ENCODE measurements at regions not wholly inside any gene's neighbourhood (a gene's known extent, or its start where the extent isn't known, plus 50 kb on each side); places are given as distances from the start of the nearest gene placed in this dataset.

DNA sequence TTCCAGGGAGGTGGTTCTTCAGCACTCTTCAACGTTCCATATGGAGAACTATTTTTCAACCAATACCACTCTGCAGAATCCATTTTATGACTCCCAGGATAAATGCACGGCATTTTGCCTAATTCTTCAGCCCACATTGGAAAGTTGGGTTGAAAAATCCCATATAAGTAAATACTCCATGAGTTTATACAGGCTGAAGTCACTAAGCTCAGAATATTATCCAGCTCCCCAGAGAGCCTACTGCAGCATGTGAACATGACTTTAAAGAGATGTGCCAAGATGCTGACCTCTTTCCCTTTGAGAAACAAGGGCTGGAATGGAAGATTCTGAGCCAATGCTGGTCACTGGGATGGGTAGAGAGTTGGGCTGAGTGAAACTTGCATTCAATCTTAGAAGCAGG lies 111.9 kb upstream of the SLIT3 start:
- no peak for DNase-seq (ENCODE audit: low read depth)
- H3K4me3 ChIP-seq (ENCODE audit: low read depth, low read length): no peak overlapping the region
- TF ChIP-seq CTCF (IDR thresholded peaks at IDR 0.05; ENCODE audit: insufficient read depth, low read depth, low read length, missing control alignments): no peak

DNA sequence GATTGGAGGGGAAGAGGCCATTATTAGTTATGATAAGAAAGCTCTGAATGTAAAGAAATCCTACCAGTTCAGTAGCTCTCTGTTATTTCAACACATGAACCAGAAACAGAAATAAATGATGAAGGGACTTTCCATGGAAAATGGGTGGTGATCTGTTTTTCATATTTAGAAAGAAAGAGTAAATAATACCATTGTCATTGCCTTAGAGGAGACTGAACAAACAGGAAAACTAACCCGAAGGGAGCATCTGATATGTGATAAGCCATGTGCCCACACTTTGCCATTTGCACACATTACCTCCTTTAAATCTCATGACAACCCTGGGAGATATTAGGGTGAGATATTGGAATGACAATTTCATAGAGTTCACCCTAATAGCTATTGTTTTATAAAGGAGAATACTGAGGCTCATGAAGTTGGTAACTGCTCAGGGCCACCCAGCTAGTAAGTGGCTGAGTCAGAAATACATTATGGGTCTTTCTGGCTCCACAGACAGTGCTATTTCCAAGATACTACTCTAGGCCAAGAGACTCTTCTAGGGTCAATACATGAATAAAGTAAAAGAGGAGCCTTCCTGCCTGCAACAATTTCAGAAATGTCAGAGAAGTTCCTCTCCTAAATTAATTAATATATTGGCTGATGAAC lies 111.0 kb upstream of the SLIT3 start:
- TF ChIP-seq CTCF (IDR thresholded peaks at IDR 0.05; ENCODE audit: insufficient read depth, low read depth, low read length, missing control alignments): no peak
- H3K4me3 ChIP-seq (ENCODE audit: low read depth, low read length): no peak overlapping the region
- no peak for DNase-seq (ENCODE audit: low read depth)

- DNase-seq (ENCODE audit: low read depth): no peak
- TF ChIP-seq CTCF (IDR thresholded peaks at IDR 0.05; ENCODE audit: insufficient read depth, low read depth, low read length, missing control alignments): no peak
- no peak overlapping the region for H3K4me3 ChIP-seq (ENCODE audit: low read depth, low read length)
Measured at GRCh38 chr5:169410996-169411783, 110.3 kb upstream of the SLIT3 start.

DNA sequence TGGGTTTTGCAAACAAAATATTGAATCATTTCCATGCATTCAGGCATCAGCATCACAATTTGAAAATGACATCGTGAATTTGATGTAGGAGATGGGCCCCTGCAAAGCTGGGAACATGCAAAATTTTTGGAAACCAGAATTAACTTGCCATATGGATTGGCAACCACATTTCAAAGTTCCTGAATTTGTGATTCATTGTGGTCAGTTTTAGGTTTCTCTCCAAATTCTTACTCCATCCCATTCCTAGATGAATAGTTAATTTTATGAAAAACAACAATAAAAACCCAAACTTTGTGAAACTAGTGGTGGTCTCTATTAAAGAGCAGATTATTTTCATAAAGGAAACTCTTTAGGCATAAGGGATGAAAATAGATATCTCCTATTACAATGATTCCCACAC lies 107.8 kb upstream of the SLIT3 start:
- DNase-seq (ENCODE audit: low read depth): no peak
- no peak for TF ChIP-seq CTCF (IDR thresholded peaks at IDR 0.05; ENCODE audit: insufficient read depth, low read depth, low read length, missing control alignments)
- H3K4me3 ChIP-seq (ENCODE audit: low read depth, low read length): no peak overlapping the region

DNA sequence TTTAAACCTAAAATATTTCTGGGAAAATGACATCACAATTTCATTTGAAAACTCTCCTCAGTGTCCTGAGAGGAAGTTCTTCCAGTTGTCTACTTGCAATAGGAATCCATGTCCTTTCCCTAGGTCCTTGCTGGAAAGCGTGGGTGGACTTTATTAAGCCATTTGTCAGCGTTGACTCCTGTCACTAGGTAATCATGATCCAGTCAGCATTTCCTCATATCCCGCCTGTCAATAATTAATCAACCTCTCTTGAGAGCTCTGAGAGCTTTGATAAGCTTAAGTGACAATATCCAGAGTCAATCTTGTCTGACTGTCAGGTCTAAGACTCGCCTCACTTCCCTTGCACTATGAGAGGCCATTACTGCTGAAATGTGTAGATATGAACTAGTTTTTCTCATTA lies 107.2 kb upstream of the SLIT3 start:
- no peak for TF ChIP-seq CTCF (IDR thresholded peaks at IDR 0.05; ENCODE audit: insufficient read depth, low read depth, low read length, missing control alignments)
- H3K4me3 ChIP-seq (ENCODE audit: low read depth, low read length): no peak overlapping the region
- DNase-seq (ENCODE audit: low read depth): no peak

- no peak for TF ChIP-seq CTCF (IDR thresholded peaks at IDR 0.05; ENCODE audit: insufficient read depth, low read depth, low read length, missing control alignments)
- no peak overlapping the region for H3K4me3 ChIP-seq (ENCODE audit: low read depth, low read length)
- no peak for DNase-seq (ENCODE audit: low read depth)
Measured at GRCh38 chr5:169404223-169404622, 103.3 kb upstream of the SLIT3 start.

Data from GM12865 (cell line).